ENCODE measurements at regions not wholly inside any gene's neighbourhood (a gene's known extent, or its start where the extent isn't known, plus 50 kb on each side); places are given as distances from the start of the nearest gene placed in this dataset.

GRCh38 chr4:154088741-154089140, 299.9 kb upstream of the SFRP2 start:
- ChIA-PET POLR2A (no interaction called here), CTCF (ENCODE audit: unreplicated experiment) (no interaction called here)
- no TSS peak for BruUV-seq (replicated peaks)
- Histone ChIP-seq H3K9me3 (ENCODE audit: low read length) (no peaks in the 10 kb centered on the region), H3K4me1 (ENCODE audit: insufficient read depth, low read length, poor library complexity, severe bottlenecking) (no peaks in the 10 kb centered on the region), H3K9me2 (ENCODE audit: insufficient read depth, low read length) (no peaks in the 10 kb centered on the region), H3K4me3 (ENCODE audit: low read depth, low read length, poor library complexity, severe bottlenecking) (no peak overlapping the region), H3K79me2 (ENCODE audit: insufficient read depth, low read depth, low read length) (no peaks in the 10 kb centered on the region), H2AFZ (ENCODE audit: low read length) (no peak overlapping the region), H3K36me3 (ENCODE audit: insufficient read depth, low read length) (no peaks in the 10 kb centered on the region), H4K20me1 (ENCODE audit: insufficient read depth, low read length) (no peaks in the 10 kb centered on the region), H3K4me2 (ENCODE audit: low read length) (no peak overlapping the region), H3K27ac (ENCODE audit: low read depth, low read length, poor library complexity, severe bottlenecking) (no peak overlapping the region)
- intact Hi-C loops (cut with micrococcal nuclease; ENCODE audit: unreplicated experiment): no loop called here
- DNase-seq (ENCODE audit: low spot score): no peak
- TF ChIP-seq CTCF (conservative IDR thresholded peaks at IDR 0.05; ENCODE audit: low read length) (no peak), EZH2phosphoT487 (IDR thresholded peaks at IDR 0.05; ENCODE audit: borderline replicate concordance, low read depth, low read length) (no peak)

- no peaks in the 10 kb centered on the region for H3K9me2 ChIP-seq (ENCODE audit: insufficient read depth, low read length)
- H3K4me1 ChIP-seq (ENCODE audit: insufficient read depth, low read length, poor library complexity, severe bottlenecking): no peaks in the 10 kb centered on the region
- no peaks in the 10 kb centered on the region for H3K79me2 ChIP-seq (ENCODE audit: insufficient read depth, low read depth, low read length)
- H4K20me1 ChIP-seq (ENCODE audit: insufficient read depth, low read length): no peaks in the 10 kb centered on the region
- no peak overlapping the region for H2AFZ ChIP-seq (ENCODE audit: low read length)
- H3K4me3 ChIP-seq (ENCODE audit: low read depth, low read length, poor library complexity, severe bottlenecking): no peak overlapping the region
- H3K27ac ChIP-seq (ENCODE audit: low read depth, low read length, poor library complexity, severe bottlenecking): no peak overlapping the region
- intact Hi-C loops (cut with micrococcal nuclease; ENCODE audit: unreplicated experiment): no loop called here
- no TSS peak for BruUV-seq (replicated peaks)
- no peaks in the 10 kb centered on the region for H3K36me3 ChIP-seq (ENCODE audit: insufficient read depth, low read length)
- ChIA-PET POLR2A (interaction anchor here (0.7 kb wide), 2 partner anchors 159 to 1827 kb away, joined by 3 to 4 read pairs; no protein-coding TSS in a partner anchor), CTCF (ENCODE audit: unreplicated experiment) (no interaction called here)
- no peak for DNase-seq (ENCODE audit: low spot score)
- no peak for TF ChIP-seq EZH2phosphoT487 (IDR thresholded peaks at IDR 0.05; ENCODE audit: borderline replicate concordance, low read depth, low read length)
- H3K4me2 ChIP-seq (ENCODE audit: low read length): no peak overlapping the region
- no peaks in the 10 kb centered on the region for H3K9me3 ChIP-seq (ENCODE audit: low read length)
Measured at GRCh38 chr4:154086247-154086646, 297.4 kb upstream of the SFRP2 start.

- no peaks in the 10 kb centered on the region for H3K9me3 ChIP-seq (ENCODE audit: low read length)
- H3K36me3 ChIP-seq (ENCODE audit: insufficient read depth, low read length): no peaks in the 10 kb centered on the region
- no peak overlapping the region for H3K27ac ChIP-seq (ENCODE audit: low read depth, low read length, poor library complexity, severe bottlenecking)
- H2AFZ ChIP-seq (ENCODE audit: low read length): no peak overlapping the region
- DNase-seq (ENCODE audit: low spot score): no peak
- no peak overlapping the region for H3K4me3 ChIP-seq (ENCODE audit: low read depth, low read length, poor library complexity, severe bottlenecking)
- no peaks in the 10 kb centered on the region for H4K20me1 ChIP-seq (ENCODE audit: insufficient read depth, low read length)
- ChIA-PET POLR2A (no interaction called here), CTCF (ENCODE audit: unreplicated experiment) (no interaction called here)
- no peaks in the 10 kb centered on the region for H3K4me1 ChIP-seq (ENCODE audit: insufficient read depth, low read length, poor library complexity, severe bottlenecking)
- BruUV-seq (replicated peaks): no TSS peak
- no peak overlapping the region for H3K4me2 ChIP-seq (ENCODE audit: low read length)
- intact Hi-C loops (cut with micrococcal nuclease; ENCODE audit: unreplicated experiment): no loop called here
- TF ChIP-seq CTCF (conservative IDR thresholded peaks at IDR 0.05; ENCODE audit: low read length) (no peak), EZH2phosphoT487 (IDR thresholded peaks at IDR 0.05; ENCODE audit: borderline replicate concordance, low read depth, low read length) (no peak)
- no peaks in the 10 kb centered on the region for H3K79me2 ChIP-seq (ENCODE audit: insufficient read depth, low read depth, low read length)
- no peaks in the 10 kb centered on the region for H3K9me2 ChIP-seq (ENCODE audit: insufficient read depth, low read length)
Measured at GRCh38 chr4:154084864-154085263, 296.0 kb upstream of the SFRP2 start.

Measured in OCI-LY7 (cell line).